ENCODE measurements at regions not wholly inside any gene's neighbourhood (a gene's known extent, or its start where the extent isn't known, plus 50 kb on each side); places are given as distances from the start of the nearest gene placed in this dataset.

DNA sequence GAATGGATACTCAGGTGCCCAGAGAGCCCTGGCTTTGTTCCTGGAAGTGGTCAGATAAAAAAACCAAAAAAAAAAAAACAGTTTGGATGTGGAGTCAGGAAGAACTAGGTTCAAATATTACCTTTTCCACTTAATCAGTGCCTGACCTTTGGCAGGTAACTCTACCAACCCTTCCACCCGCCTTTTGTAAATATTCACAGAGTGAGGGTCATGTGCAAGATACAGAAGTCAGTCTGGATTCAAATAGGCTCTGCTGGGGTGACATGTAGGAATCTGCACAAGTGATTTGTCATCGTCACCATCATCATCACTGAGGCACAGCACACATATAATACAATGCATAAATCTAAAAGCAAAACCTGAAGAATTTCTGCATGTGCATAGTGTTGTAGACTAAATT is 490.7 kb downstream of the MIAT start:
- TF ChIP-seq, protein P1, sequence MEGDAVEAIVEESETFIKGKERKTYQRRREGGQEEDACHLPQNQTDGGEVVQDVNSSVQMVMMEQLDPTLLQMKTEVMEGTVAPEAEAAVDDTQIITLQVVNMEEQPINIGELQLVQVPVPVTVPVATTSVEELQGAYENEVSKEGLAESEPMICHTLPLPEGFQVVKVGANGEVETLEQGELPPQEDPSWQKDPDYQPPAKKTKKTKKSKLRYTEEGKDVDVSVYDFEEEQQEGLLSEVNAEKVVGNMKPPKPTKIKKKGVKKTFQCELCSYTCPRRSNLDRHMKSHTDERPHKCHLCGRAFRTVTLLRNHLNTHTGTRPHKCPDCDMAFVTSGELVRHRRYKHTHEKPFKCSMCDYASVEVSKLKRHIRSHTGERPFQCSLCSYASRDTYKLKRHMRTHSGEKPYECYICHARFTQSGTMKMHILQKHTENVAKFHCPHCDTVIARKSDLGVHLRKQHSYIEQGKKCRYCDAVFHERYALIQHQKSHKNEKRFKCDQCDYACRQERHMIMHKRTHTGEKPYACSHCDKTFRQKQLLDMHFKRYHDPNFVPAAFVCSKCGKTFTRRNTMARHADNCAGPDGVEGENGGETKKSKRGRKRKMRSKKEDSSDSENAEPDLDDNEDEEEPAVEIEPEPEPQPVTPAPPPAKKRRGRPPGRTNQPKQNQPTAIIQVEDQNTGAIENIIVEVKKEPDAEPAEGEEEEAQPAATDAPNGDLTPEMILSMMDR (IDR thresholded peaks at IDR 0.05) = no peak
- no peak for TF ChIP-seq POLR2A (IDR thresholded peaks at IDR 0.05)

All from adrenal gland (tissue), 5 donors.